ENCODE measurements at regions not wholly inside any gene's neighbourhood (a gene's known extent, or its start where the extent isn't known, plus 50 kb on each side); places are given as distances from the start of the nearest gene placed in this dataset.

GRCh38 chr1:234865171-234866006, 255.4 kb upstream of the IRF2BP2 start:
- no peak for TF ChIP-seq POLR2A (IDR thresholded peaks at IDR 0.05; ENCODE audit: low read depth, low read length)
- TF ChIP-seq POLR2AphosphoS5 (IDR thresholded peaks at IDR 0.05; ENCODE audit: low read depth, low read length): no peak
